Endodermal cell (in vitro differentiated cells): ENCODE measurements at regions not wholly inside any gene's neighbourhood (a gene's known extent, or its start where the extent isn't known, plus 50 kb on each side); places are given as distances from the start of the nearest gene placed in this dataset.

ENCODE experiments used
- DNase-seq: peaks from one replicate; pipeline ENCODE4 v3.0.0-alpha.2; 2017
- H3K27ac ChIP-seq: 2 replicates; pipeline ENCODE4 v1.5.1; 2013; ENCODE audit warnings: mild to moderate bottlenecking, low read depth, low read length, moderate library complexity
- H3K27me3 ChIP-seq: 2 replicates; pipeline ENCODE4 v1.6.1; 2013; ENCODE audit warnings: mild to moderate bottlenecking, low read length, moderate library complexity; ENCODE audit not compliant: insufficient read depth, control insufficient read depth, poor library complexity, severe bottlenecking
- H3K36me3 ChIP-seq: 2 replicates; pipeline ENCODE4 v1.7.0; 2013; ENCODE audit warnings: mild to moderate bottlenecking, low read length, moderate library complexity; ENCODE audit not compliant: control insufficient read depth, insufficient read depth
- H3K4me1 ChIP-seq: one replicate; pipeline ENCODE4 v1.7.0; 2013; ENCODE audit warnings: low read length; ENCODE audit not compliant: control insufficient read depth, insufficient read depth
- H3K4me3 ChIP-seq: 2 replicates; pipeline ENCODE4 v1.5.1; 2013; ENCODE audit warnings: mild to moderate bottlenecking, low read length, moderate library complexity
- H3K9ac ChIP-seq: 2 replicates; pipeline ENCODE4 v1.6.1; 2013; ENCODE audit warnings: mild to moderate bottlenecking, low read length, moderate library complexity; ENCODE audit not compliant: poor library complexity, severe bottlenecking; ENCODE audit errors: extremely low read depth
- H3K9me3 ChIP-seq: 2 replicates; pipeline ENCODE4 v1.6.1; 2013; ENCODE audit warnings: mild to moderate bottlenecking, low read length, moderate library complexity; ENCODE audit not compliant: control insufficient read depth
- H3K27ac Mint-ChIP-seq: 2 replicates; pipeline ENCODE4 v1.8.0; 2020; ENCODE audit warnings: mixed read lengths
- H3K27me3 Mint-ChIP-seq: 2 replicates; pipeline ENCODE4 v1.8.0; 2021; ENCODE audit warnings: mild to moderate bottlenecking, mixed read lengths; ENCODE audit not compliant: insufficient read depth
- H3K36me3 Mint-ChIP-seq: 2 replicates; pipeline ENCODE4 v1.8.0; 2020; ENCODE audit warnings: low read depth, mixed read lengths
- H3K4me1 Mint-ChIP-seq: 2 replicates; pipeline ENCODE4 v1.8.0; 2020; ENCODE audit warnings: mixed read lengths
- H3K4me3 Mint-ChIP-seq: 2 replicates; pipeline ENCODE4 v1.8.0; 2020; ENCODE audit warnings: mild to moderate bottlenecking, moderate library complexity, mixed read lengths
- H3K9me3 Mint-ChIP-seq: 2 replicates; pipeline ENCODE4 v1.8.0; 2020; ENCODE audit warnings: mild to moderate bottlenecking, mixed read lengths
- CTCF ChIP-seq: fragments of 200-600 bp; sonication (generic); conservative IDR thresholded peaks from 2 replicates; pipeline ENCODE4 v1.5.0; 2021; ENCODE audit warnings: antibody characterized with exemption, mild to moderate bottlenecking
- WGBS, 2 experiments: methylation state at CpG; one replicate each; pipeline versions ENCODE4 v1.1.5 to v1.1.7; 2013; ENCODE audit warnings: missing lambda C conversion rate in 2 of 2, mixed read lengths in 1 of 2; ENCODE audit not compliant: insufficient coverage in 1 of 2, insufficient read length in 1 of 2; 5-methylcytosine and 5-hydroxymethylcytosine counted together

- no peaks in the 10 kb centered on the region for H3K27me3 Mint-ChIP-seq
- no peaks in the 10 kb centered on the region for H3K36me3 ChIP-seq
- H3K9me3 ChIP-seq, result no peaks in the 10 kb centered on the region
- H3K4me1 ChIP-seq, result no peaks in the 10 kb centered on the region
- no peak overlapping the region for H3K9ac ChIP-seq
- no peak overlapping the region for H3K27ac Mint-ChIP-seq
- WGBS, 2 experiments, result 80 to 100% methylated on average over 1 of the region's 2 CpGs
- no peaks in the 10 kb centered on the region for H3K36me3 Mint-ChIP-seq
- no peak for TF ChIP-seq CTCF
- no peaks in the 10 kb centered on the region for H3K27me3 ChIP-seq
- no peak for DNase-seq
- no peaks in the 10 kb centered on the region for H3K4me1 Mint-ChIP-seq
- no peak overlapping the region for H3K27ac ChIP-seq
- H3K4me3 ChIP-seq, result no peak overlapping the region
- H3K4me3 Mint-ChIP-seq, result no peak overlapping the region
- H3K9me3 Mint-ChIP-seq, result no peaks in the 10 kb centered on the region
These were observed 906.0 kb downstream of the ADGRL2 start for GRCh38 chr1:82706741-82707140.

GRCh38 chr1:82704966-82705365 lies 904.2 kb downstream of the ADGRL2 start:
- Histone ChIP-seq H3K9me3 (no peaks in the 10 kb centered on the region), H3K36me3 (no peaks in the 10 kb centered on the region), H3K27ac (no peak overlapping the region), H3K4me1 (no peaks in the 10 kb centered on the region), H3K4me3 (no peak overlapping the region), H3K27me3 (no peaks in the 10 kb centered on the region), H3K9ac (no peak overlapping the region)
- H3K9me3 Mint-ChIP-seq, result no peaks in the 10 kb centered on the region
- no peaks in the 10 kb centered on the region for H3K4me1 Mint-ChIP-seq
- no peaks in the 10 kb centered on the region for H3K27me3 Mint-ChIP-seq
- H3K4me3 Mint-ChIP-seq, result no peak overlapping the region
- no peak for TF ChIP-seq CTCF
- no peak for DNase-seq
- no peaks in the 10 kb centered on the region for H3K36me3 Mint-ChIP-seq
- H3K27ac Mint-ChIP-seq, result no peak overlapping the region

- H3K27ac Mint-ChIP-seq, result no peak overlapping the region
- no peaks in the 10 kb centered on the region for H3K27me3 Mint-ChIP-seq
- no peaks in the 10 kb centered on the region for H3K9me3 Mint-ChIP-seq
- H3K27ac ChIP-seq, result no peak overlapping the region
- 93 to 100% methylated on average over 3 of the region's 3 CpGs for WGBS, 2 experiments
- H3K4me3 ChIP-seq, result no peak overlapping the region
- no peak overlapping the region for H3K9ac ChIP-seq
- H3K4me3 Mint-ChIP-seq, result no peak overlapping the region
- no peaks in the 10 kb centered on the region for H3K9me3 ChIP-seq
- H3K36me3 ChIP-seq, result no peaks in the 10 kb centered on the region
- TF ChIP-seq CTCF, result no peak
- H3K4me1 ChIP-seq, result no peaks in the 10 kb centered on the region
- no peaks in the 10 kb centered on the region for H3K27me3 ChIP-seq
- DNase-seq, result no peak
- no peaks in the 10 kb centered on the region for H3K36me3 Mint-ChIP-seq
- H3K4me1 Mint-ChIP-seq, result no peaks in the 10 kb centered on the region
These were observed 903.7 kb downstream of the ADGRL2 start for GRCh38 chr1:82704393-82704792.
